Left renal cortex interstitium (tissue), 4 donors: ENCODE measurements at regions not wholly inside any gene's neighbourhood (a gene's known extent, or its start where the extent isn't known, plus 50 kb on each side); places are given as distances from the start of the nearest gene placed in this dataset.
"Not testable (repeated sequence)": the region's sequence is repeated elsewhere in the genome, so short reads cannot be mapped to it uniquely, and the experiment has no call there.

Source experiments
- DNase-seq, 4 donors: peaks; one replicate each; pipeline ENCODE4 v3.0.0-alpha.2; 2013; ENCODE audit warnings: low read depth in 4 of 4, low spot score in 2 of 4, missing footprints in 1 of 4

DNA sequence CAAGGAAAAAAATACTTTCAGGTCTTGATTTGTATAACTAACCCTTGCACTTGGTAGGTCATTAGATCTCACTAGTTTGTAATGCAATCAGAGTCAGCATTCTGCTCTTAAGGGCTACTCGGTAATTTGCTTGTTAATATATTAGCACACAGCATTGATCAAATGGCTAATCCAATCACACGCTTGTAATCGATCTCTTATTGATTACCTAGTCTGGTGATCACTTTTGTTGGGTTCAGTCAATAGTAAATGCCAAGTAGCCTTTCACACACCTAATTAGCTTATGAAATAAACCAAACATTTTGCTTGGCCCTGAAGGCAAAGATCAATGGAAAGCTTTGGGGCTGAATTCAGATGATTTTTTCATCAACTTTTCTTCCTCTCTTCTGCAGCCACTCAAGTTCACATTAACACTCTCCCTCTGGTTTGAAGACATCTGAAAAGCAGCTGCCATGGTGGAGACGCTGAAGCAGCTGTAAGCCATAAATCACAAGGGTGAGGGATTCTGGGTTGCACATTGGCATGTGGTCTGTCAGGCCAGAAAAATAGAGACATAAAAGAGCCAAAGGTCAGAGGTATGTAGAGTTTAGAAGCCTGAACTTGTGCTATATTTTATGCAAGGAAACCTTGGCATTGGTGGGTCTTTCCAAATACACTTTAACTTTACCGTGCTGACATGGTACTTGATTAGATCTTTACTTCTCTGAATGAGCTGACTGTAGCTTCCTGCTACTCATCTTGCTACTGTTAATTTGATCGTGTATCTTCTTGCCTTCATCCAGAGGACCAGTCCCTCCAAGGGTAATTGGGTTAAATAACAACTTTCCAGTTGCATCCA lies 234.4 kb downstream of the SIM1 start:
- DNase-seq: no peak

DNA sequence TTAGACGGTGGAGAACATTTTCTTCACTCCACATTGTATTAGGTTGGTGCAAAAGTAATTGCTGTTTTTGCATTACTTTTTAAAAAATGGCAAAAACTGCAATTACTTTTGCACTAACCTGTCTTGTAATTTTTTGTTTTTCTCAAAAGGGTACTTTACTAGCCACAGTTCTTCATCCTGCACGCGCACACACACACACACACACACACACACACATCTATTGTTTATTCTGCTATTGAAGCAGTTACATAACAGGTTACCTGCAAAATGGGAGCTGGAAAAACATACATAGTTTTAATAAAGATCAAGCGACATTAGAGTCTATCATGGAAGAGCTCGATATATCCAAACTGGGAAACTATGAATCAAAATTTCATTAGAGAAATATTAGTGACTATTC lies 235.2 kb downstream of the SIM1 start:
- DNase-seq: no peak

DNA sequence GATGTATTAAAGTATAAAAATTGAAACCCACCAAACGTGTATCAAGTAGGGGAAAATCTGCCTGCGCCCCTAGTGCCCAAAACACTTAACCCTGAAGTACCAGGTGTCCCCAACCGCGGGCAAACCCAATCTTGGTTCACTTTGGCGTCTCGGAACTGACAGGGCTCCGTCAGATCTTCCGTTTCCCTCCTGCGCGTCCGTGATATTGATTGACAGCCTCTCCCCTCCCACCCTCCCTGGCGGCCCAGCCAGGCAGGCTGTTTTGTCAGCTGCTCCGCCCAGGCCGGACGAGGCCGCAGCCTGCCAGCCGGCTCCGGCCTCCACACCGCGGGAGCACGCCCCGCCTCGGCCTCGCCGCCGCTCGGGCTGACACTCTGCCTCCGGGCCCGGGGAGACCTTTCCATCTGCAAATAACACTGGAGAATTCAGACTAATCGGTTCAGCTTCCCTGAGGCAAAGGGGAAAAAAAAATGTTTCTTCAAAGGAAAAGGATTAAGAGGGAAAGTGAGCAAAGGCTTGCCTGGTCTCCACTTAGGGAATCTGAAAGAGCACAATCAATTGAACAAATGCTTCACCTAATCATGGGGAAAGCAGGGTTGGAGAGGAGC lies 234.9 kb upstream of the MCHR2 start:
- DNase-seq: peak in 3 of 4 donors; percentile 36 to 57 (median 43)

DNA sequence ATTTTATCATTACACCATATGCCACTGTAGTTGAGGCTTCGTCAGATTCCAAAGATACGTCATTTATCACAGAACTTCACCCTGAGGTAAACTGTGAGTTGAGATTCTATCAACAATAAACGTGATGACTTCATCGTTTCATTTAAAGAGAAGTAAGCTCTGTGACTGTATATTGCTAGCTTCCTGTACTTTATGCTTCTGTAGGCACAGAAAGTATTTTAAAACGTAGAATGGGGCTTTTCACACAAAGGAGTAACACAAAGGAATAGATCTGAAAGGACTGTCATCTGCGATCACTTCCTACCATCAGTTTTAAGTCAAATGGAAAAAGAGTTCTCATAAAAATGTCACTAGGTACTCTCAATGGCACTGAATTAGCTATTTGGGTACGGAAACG lies 234.4 kb upstream of the MCHR2 start:
- peak in 2 of 4 donors; percentile 5 to 11 for DNase-seq

DNA sequence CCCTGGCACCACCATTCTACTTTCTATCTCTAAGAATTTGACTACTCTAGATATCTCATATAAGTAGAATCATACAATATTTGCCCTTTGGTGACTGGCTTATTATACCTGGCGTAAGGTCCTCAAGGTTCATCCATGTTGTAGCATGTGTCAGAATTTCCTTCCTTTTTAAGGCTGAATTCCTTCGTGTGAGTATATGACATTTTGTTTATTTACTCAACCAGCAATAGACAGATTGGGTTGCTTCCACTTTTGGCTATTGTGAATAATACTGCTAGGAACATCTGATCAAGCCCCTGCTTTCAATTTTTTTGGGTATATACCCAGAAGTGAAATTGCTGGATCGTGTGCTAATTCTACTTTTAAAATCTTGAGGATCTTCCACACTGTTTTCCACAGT lies 232.8 kb upstream of the MCHR2 start:
- no peak for DNase-seq

DNA sequence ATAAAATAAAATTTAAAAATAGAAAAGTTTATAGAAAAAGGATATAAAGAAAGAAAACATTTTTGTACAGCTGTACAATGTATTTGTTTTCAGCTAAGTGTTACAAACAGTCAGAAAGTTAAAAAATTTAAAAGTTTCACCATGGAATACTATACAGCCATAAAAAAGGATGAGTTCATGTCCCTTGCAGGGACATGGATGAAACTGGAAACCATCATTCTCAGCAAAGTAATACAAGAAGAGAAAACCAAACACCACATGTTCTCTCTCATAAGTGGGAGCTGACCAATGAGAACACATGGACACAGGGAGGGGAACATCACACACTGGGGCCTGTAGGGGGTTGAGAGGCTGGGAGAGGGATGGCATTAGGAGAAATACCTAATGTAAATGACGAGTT lies 229.9 kb upstream of the MCHR2 start:
- not testable (repeated sequence) for DNase-seq

DNA sequence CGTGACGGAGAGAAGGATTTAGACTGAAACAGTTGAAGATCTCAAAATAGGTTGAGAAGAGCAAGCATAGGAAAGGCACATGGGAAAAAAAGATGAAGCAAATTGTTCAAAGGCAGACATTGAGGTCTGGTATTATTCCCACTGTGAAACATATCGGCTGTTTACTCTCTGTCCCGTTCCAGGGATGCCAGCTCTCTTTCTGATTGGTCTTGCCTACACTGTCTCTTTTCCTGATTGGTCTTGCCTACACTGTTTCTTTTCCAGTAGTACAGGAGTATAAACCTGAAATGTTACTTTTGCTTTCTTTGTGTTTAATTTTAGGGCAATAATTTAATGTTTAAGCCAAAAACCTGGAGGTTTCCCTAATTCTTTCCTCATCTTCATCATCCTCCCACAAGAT lies 226.5 kb upstream of the MCHR2 start:
- no peak for DNase-seq

DNA sequence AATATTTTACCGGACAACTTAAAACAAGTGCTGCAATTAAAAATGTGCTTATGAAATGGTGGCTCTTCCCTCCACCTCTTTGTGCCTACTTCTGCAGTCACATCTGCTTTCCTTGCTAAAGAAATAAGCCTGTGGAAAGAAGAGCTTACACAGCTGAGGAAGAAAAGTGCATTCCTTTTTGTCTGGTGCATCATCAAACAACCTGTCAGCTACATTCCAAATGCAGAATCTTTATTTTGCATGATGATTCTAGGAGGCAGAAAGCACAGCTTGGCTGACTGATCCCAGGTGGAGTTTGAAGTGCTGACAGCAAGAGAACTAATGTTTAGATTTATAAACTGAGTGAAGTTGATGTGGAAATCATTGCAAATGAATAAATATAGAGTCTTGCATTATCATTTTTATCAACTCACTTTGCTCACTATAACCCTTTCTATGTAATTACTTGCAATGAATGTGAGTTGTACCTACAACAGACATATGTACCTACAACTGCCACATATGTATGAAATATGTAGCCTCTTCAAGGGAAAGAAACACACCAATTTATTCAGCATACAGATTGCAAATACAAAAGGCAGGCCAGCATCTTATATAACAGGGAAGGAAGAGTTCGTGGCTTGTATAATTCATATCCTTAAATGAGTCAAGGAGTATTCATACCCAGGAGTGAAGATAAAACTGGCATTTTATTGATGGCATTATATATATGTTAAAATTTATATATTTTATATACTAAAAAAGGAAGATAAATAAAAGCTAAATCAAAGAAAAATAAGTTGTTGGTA lies 223.4 kb upstream of the MCHR2 start:
- no peak for DNase-seq

DNA sequence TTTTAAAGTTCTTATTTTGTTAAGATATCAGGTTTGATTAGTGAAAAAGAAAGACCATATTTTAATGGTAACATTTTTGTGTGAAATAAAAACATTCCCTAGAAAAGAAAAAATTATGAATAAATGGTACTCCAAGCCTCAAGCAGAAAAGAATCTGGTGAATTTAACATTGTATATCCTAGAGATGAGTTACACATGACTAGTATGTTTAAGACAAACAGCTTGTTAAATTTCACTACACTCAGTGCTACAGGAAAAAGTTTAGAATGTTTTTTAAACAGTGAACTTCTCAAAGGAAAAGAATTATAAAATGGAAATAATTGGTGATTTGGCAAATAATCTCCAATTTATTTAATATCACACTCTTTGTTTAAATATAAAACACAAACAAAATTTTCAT lies 222.7 kb upstream of the MCHR2 start:
- no peak for DNase-seq

DNA sequence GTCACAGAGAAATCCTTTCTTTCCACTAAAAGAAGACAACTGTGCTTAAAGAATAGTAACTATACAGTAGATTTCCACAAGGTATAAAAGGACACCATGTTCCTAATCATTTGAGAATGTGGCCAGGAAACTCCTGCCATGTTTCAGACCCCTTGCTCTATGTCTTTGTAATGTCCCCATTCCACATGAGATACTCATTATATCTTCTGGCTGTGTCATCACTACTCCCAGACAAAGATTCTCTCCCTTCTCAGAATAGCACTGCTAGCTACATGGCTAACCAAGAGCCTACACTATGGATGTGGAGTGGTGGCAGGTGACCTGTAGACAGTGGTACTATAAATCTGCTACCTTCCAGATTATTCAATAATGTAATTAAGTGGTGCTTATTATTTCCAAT lies 218.1 kb upstream of the MCHR2 start:
- no peak for DNase-seq

DNA sequence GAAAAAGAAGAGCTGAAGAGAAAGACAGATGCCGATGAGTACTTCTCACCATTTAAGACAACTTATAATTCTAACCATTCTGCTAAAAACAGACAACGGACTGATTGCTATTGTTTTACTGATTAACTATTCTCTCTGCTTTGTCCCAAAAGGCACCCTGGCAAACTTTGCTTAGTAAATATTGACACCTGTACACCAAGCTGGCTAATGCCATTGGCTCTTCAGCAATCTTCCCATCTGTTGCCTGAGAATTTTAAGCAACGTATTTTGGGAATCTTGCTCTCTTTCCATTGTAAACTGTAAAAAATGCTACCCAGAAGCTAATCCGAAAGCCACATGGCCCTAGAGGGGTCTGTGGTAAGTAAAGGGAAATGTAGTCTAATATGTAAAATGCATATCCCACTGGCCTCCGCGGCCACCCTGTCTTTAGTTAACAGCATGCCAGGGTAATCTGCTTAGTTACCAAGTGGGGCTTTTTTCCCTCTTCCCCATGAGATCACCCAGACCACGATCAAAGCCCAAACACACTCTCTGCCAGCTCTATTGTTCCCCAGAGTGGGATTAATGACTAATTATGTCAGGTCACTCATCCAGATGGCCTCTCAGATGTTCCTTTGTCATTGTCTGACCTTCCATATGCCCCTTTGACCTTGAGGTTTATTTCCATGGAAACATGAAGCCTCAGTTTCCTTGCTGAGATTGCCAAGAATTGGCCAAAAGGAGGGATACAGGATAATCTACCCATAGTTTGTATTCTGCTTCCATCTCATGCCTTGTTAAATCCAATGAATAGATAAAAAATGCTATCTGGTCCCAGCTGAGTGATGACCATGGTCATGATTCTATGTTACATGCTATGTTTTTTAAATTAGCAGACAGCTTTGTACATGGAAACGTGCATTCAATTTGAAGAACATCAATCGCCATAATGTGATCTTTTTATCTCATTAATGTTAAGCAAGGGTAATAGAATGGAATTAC lies 216.4 kb upstream of the MCHR2 start:
- DNase-seq: no peak

DNA sequence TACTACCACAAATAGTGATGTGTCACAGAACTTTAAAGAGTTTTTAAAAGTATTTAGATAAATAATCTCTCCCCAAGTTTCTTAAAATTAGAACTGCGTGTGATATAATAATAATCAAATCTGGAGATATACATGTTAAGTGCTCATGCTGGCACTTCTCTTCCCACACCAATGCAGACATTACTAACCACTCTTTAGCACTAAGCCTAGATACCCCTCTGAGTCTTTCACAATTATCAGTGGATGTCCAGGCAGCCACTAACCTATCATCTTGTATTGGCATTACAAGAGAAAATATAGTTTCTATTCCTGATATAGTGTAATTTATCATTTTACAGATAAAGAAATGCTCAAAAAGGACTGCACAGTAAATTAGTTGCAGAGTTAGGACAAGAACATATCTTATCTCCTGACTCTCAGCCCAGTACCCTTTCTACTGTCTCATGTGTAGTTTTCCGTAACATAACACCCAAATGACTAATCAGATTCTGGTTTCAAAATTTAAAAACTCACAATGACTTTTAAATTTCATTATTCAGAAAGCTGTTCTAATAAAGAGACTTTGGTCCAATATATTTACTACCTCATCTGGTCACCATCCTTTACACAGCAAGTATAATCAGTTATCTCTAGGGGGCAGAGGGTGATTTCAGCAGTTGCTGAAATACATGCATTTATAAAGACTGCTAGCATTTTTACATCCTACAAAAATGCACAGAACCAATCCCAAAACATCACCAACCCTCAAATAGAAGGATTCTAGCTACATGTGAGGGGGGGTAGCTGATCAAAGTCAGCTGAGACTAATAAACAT lies 215.5 kb upstream of the MCHR2 start:
- DNase-seq: no peak

DNA sequence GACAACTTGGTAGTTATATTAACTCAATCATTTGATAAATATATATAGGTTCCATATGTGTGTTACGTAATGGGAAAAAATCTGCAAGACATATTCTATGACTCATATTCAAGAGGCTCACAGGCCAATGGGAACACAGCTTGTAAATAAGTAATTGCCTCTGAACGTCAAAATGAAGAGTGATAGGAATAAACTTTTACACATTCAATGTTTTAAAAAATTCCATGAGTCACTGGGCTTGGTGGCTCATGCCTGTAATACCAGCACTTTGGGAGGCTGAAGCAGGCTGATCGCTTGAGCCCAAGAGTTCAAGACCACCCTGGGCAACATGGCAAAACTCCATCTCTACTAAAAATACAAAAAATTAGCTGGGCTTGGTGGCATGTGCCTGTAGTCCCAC lies 209.4 kb upstream of the MCHR2 start:
- DNase-seq: no peak

DNA sequence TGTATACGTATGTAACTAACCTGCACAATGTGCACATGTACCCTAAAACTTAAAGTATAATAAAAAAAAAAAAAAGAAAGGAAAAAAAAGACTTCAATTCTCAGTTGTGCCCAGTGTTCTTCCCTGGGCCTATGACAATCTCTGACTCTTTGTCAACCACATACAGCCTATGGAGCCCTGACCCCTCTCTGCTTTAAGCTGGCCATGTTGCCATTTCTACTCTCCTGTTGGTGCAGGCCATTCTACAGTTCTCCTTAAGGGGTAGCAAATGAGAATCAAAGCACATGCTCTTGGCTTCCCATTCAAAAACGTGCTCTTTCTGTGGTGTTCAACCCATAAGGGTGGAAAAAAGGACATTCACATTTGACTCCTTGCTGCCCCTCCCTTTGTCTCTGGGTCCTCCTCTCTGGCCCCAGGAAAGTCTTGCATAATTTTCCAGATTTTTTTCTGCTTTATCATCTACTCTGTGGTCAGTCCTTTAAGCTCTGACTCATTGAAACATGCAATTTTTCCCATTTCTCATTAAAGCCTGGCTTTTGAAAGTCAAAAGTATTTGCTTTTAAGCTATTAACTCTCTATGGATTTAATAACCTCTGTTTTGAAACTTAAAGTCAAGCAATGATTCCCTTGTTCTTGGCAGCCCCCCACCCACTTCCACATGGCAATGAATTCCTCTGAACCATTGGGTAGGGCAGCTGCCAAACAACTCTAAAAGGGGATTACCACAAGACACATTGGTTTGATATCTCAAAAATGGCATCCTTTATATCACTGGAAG lies 208.6 kb upstream of the MCHR2 start:
- no peak for DNase-seq

DNA sequence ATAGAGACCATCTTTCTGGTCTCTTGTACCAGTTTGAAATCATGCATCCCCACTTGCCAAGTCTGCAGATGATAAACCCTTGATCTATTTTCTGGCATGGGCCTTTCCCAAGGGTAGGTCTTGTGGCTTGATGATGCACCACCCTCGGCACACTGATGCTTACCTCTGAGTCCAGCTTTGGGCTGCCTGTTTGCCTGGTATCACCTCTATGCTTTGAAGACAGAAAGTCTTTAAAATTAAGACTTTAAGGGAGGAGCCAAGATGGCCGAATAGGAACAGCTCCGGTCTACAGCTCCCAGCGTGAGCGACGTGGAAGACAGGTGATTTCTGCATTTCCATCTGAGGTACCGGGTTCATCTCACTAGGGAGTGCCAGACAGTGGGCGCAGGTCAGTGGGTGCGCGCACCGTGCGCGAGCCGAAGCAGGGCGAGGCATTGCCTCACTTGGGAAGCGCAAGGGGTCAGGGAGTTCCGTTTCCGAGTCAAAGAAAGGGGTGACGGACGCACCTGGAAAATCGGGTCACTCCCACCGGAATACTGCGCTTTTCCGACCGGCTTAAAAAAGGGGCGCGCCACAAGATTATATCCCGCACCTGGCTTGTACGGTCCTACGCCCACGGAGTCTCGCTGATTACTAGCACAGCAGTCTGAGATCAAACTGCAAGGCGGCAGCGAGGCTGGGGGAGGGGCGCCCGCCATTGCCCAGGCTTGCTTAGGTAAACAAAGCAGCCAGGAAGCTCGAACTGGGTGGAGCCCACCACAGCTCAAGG lies 202.4 kb upstream of the MCHR2 start:
- not testable (repeated sequence) for DNase-seq

DNA sequence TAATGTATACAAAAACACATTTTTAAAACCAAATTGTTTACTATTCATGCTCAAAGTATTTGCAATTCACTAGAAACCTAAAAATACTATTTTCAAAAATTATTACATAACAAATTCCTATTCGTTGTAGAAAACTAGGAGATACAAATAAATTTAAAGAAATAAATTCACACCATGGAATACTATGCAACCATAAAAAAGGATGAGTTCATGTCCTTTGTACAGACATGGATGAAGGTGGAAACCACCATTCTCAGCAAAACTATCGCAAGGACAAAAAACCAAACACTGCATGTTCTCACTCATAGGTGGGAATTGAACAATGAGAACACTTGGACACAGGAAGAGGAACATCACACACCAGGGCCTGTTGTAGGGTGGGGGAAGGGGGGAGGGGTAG lies 201.2 kb upstream of the MCHR2 start:
- DNase-seq: not testable (repeated sequence)

DNA sequence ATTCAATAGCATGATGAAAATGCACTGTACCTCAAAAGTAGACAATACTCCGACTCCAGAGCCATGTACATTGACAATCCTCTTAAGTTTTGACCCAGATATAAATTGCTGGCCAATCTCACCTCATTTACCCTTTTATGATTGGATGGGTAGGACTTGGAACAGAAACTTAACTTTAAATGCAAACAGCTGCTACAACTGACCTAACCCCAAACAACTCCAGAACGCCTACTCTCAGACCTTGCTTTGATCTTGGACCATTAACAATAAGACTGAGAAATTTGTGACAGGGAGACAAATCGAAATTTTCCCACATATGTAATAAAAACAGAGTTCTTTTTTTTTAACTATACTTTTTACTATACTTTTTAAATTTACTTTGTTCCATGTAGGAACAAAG lies 200.5 kb upstream of the MCHR2 start:
- peak in 2 of 4 donors; percentile 8 to 17 for DNase-seq

DNA sequence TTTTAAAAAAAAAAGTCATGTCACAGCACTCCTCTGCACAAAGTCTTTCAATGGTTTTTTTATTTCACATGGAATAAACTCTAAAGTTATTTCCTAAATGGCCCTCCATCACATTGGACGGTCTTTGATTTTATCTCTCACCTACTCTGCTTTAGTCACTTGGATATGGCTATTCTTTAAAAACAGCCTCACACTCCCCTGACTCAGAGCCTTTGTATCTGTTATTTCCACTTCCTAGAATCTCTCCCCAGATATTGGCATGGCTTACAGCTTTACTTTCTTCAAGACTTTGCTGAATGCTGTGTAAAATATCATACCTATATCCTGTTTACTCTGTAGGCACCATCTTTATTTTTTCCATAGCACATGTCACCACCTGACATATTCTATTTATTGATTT lies 194.7 kb upstream of the MCHR2 start:
- no peak for DNase-seq
